ENCODE measurements at regions not wholly inside any gene's neighbourhood (a gene's known extent, or its start where the extent isn't known, plus 50 kb on each side); places are given as distances from the start of the nearest gene placed in this dataset.
A peak's percentile ranks its signal among the peaks of the same experiment; 100 is the strongest.

GRCh38 chr1:84078108-84078841 is 65.8 kb upstream of the PRKACB start:
- H3K4me3 ChIP-seq (ENCODE audit: low read depth, low read length): peak overlapping the region; percentile 95
- no peak for TF ChIP-seq CTCF (IDR thresholded peaks at IDR 0.05; ENCODE audit: low read depth, low read length, missing control alignments)
- DNase-seq (ENCODE audit: low read depth): no peak

DNA sequence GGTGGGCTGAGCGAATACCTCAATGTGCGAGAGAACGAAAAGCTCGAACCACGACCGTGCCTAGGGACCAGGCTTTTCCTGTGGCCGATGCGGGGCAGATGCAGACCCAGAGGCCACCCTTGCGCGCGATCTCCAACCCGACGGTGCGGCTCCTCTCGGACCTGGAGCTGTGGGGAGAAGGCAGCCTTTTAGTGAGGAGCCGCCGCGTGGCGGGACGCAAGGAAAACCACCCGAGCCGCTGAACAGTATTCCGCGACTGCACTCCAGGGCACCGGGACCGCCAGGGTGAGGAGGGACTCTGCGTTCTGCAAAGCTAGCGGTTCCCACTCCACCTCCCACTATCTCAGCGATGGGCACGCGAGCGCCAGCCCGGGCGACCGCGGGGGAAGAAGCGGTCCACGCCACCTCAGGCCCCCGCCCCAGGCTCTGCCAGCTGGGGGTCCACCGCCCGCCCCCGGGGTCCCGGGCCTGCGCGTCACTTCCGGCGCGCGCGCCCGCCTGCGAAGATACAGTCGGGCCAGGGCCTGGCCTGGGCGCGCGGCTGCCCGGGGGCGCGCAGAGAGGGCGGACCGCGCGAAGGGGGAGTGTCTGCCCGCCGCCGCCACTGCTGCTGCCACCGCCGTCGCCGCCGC is 66.5 kb upstream of the PRKACB start:
- peak overlapping the region; percentile 95 for H3K4me3 ChIP-seq (ENCODE audit: low read depth, low read length)
- TF ChIP-seq CTCF (IDR thresholded peaks at IDR 0.05; ENCODE audit: low read depth, low read length, missing control alignments): peak; percentile 2
- no peak for DNase-seq (ENCODE audit: low read depth)

DNA sequence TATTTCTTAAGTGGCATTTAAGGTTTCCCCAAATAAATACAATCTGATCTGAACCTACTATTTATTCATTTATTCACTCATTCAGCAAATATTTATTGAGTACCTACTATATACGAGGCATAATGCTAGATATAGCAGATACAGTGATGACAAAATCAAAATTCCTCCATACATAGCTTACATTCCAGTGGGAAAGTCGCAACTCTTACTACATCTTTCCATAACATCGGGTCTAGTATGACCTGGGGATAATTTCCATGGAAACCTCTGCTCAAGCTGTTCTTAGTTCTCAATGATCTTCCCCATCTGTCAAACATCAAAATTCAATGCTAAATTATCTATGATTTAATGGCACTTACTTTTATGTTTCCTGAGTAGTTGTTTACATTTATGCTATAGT is 70.8 kb upstream of the PRKACB start:
- TF ChIP-seq CTCF (IDR thresholded peaks at IDR 0.05; ENCODE audit: low read depth, low read length, missing control alignments): no peak
- no peak for DNase-seq (ENCODE audit: low read depth)

DNA sequence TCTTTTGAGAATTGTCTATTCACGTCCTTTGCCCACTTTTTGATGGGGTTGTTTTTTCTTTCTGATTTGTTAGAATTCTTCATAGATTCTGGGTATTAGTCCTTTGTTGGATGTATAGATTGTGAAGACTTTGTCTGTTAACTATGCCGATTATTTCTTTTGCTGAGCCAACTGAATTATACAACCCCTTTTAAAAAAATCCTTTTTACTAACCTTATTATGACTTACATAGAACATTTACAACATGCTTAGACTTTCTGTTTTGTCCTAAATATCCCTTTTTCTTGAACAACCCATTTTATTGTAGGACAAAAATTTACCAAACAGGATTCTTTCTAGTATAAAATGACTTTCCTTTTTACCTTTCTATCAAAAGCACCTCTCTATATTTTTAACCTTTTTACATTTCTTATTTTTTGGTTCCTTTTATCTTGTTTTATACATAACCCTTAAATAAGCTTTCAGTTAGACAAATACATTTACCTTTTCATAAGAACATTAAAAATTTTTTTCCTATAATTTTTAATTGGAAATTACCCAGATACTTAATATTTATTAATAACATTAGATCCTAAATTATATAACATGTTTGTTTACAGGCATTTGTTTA is 70.4 kb upstream of the TTLL7 start:
- no peak for TF ChIP-seq CTCF (IDR thresholded peaks at IDR 0.05; ENCODE audit: low read depth, low read length, missing control alignments)
- no peak for DNase-seq (ENCODE audit: low read depth)
- no peak overlapping the region for H3K4me3 ChIP-seq (ENCODE audit: low read depth, low read length)

More for the DNA sequence above, 70.8 kb upstream of the PRKACB start:
- H3K4me3 ChIP-seq (ENCODE audit: low read depth, low read length): no peak overlapping the region

DNA sequence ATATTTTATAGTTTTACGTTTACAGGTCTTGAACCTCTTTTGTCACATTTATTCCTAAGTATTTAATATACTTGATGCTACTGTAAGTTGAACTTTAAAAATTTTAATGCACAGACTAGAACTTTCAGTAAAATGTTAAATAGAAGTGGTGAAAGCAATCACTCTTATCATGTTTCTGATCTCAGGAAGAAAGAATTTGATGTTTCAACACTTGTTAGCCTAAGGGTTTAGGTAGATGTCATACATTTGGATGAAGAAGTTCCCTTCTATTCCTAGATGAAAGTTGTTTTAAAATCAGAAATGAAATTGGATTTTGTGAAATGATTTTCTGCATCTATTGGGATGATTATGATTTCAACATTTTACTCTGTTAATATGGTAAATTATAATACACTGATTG is 63.6 kb upstream of the TTLL7 start:
- TF ChIP-seq CTCF (IDR thresholded peaks at IDR 0.05; ENCODE audit: low read depth, low read length, missing control alignments): no peak
- no peak for DNase-seq (ENCODE audit: low read depth)
- no peak overlapping the region for H3K4me3 ChIP-seq (ENCODE audit: low read depth, low read length)

- DNase-seq (ENCODE audit: low read depth): no peak
- H3K4me3 ChIP-seq (ENCODE audit: low read depth, low read length): no peak overlapping the region
- no peak for TF ChIP-seq CTCF (IDR thresholded peaks at IDR 0.05; ENCODE audit: low read depth, low read length, missing control alignments)
Observed at GRCh38 chr1:84061336-84061735, 62.4 kb upstream of the TTLL7 start.

Measured in GM12864 (cell line).